HG02938 (cell line): ENCODE measurements at regions not wholly inside any gene's neighbourhood (a gene's known extent, or its start where the extent isn't known, plus 50 kb on each side); places are given as distances from the start of the nearest gene placed in this dataset.
"Not testable (repeated sequence)": the region's sequence is repeated elsewhere in the genome, so short reads cannot be mapped to it uniquely, and the experiment has no call there.

ENCODE experiments used
- ATAC-seq: cut with Tn5 transposase; IDR thresholded peaks from one replicate; pipeline ENCODE4 v1.9.1; 2021; ENCODE audit warnings: mild to moderate bottlenecking, moderate library complexity; ENCODE audit not compliant: unreplicated experiment

- ATAC-seq = no peak
Observed at GRCh38 chr6:151671195-151671594, 136.3 kb upstream of the ESR1 start.

GRCh38 chr6:151674578-151674977 lies 132.9 kb upstream of the ESR1 start:
- no peak for ATAC-seq

GRCh38 chr6:151675746-151676459 lies 131.6 kb upstream of the ESR1 start:
- peak; percentile 91 for ATAC-seq

GRCh38 chr6:151676460-151676945 lies 131.0 kb upstream of the ESR1 start:
- no peak for ATAC-seq

- no peak for ATAC-seq
Observed at GRCh38 chr6:151677404-151677803, 130.1 kb upstream of the ESR1 start.

- no peak for ATAC-seq
Observed at GRCh38 chr6:151679081-151679480, 128.4 kb upstream of the ESR1 start.

GRCh38 chr6:151679941-151680340 lies 127.5 kb upstream of the ESR1 start:
- ATAC-seq = no peak

GRCh38 chr6:151680846-151681432 lies 126.5 kb upstream of the ESR1 start:
- no peak for ATAC-seq

GRCh38 chr6:151681433-151682059 lies 125.9 kb upstream of the ESR1 start:
- ATAC-seq = no peak

- ATAC-seq = no peak
Observed at GRCh38 chr6:151682251-151682650, 125.2 kb upstream of the ESR1 start.

- ATAC-seq = no peak
Observed at GRCh38 chr6:151682922-151683321, 124.6 kb upstream of the ESR1 start.

GRCh38 chr6:151683381-151683780 lies 124.1 kb upstream of the ESR1 start:
- ATAC-seq = no peak

- no peak for ATAC-seq
Observed at GRCh38 chr6:151689499-151690201, 117.8 kb upstream of the ESR1 start.

GRCh38 chr6:151690303-151690702 lies 117.2 kb upstream of the ESR1 start:
- no peak for ATAC-seq

GRCh38 chr6:151690768-151691562 lies 116.5 kb upstream of the ESR1 start:
- peak; percentile 98 for ATAC-seq

GRCh38 chr6:151692216-151692615 lies 115.3 kb upstream of the ESR1 start:
- ATAC-seq = no peak

- ATAC-seq = no peak
Observed at GRCh38 chr6:151693366-151693765, 114.1 kb upstream of the ESR1 start.

GRCh38 chr6:151695156-151695555 lies 112.3 kb upstream of the ESR1 start:
- ATAC-seq = no peak

GRCh38 chr6:151696302-151696701 lies 111.2 kb upstream of the ESR1 start:
- not testable (repeated sequence) for ATAC-seq

GRCh38 chr6:151698931-151699700 lies 108.4 kb upstream of the ESR1 start:
- no peak for ATAC-seq
